Fibroblast of the aortic adventitia (primary cell): ENCODE measurements at regions not wholly inside any gene's neighbourhood (a gene's known extent, or its start where the extent isn't known, plus 50 kb on each side); places are given as distances from the start of the nearest gene placed in this dataset.
"Not testable (repeated sequence)": the region's sequence is repeated elsewhere in the genome, so short reads cannot be mapped to it uniquely, and the experiment has no call there.

Source experiments
- DNase-seq: peaks from one replicate; pipeline ENCODE4 v3.0.0-alpha.2; 2010; ENCODE audit warnings: low read depth
- H3K4me3 ChIP-seq: 2 replicates; pipeline ENCODE4 v1.5.1; 2011; ENCODE audit warnings: low read depth, mild to moderate bottlenecking, control low read depth, low read length, moderate library complexity
- TF ChIP-seq, protein P1 (sequence below): IDR thresholded peaks from 2 replicates; pipeline ENCODE4 v1.5.1; 2011; ENCODE audit warnings: mild to moderate bottlenecking, low read length, control low read depth, inconsistent platforms; ENCODE audit not compliant: insufficient read depth

- TF ChIP-seq, protein P1, sequence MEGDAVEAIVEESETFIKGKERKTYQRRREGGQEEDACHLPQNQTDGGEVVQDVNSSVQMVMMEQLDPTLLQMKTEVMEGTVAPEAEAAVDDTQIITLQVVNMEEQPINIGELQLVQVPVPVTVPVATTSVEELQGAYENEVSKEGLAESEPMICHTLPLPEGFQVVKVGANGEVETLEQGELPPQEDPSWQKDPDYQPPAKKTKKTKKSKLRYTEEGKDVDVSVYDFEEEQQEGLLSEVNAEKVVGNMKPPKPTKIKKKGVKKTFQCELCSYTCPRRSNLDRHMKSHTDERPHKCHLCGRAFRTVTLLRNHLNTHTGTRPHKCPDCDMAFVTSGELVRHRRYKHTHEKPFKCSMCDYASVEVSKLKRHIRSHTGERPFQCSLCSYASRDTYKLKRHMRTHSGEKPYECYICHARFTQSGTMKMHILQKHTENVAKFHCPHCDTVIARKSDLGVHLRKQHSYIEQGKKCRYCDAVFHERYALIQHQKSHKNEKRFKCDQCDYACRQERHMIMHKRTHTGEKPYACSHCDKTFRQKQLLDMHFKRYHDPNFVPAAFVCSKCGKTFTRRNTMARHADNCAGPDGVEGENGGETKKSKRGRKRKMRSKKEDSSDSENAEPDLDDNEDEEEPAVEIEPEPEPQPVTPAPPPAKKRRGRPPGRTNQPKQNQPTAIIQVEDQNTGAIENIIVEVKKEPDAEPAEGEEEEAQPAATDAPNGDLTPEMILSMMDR = no peak
- no peak overlapping the region for H3K4me3 ChIP-seq
- DNase-seq = no peak
Measured at GRCh38 chr10:109665321-109665720, 258.0 kb downstream of the XPNPEP1 start.

DNA sequence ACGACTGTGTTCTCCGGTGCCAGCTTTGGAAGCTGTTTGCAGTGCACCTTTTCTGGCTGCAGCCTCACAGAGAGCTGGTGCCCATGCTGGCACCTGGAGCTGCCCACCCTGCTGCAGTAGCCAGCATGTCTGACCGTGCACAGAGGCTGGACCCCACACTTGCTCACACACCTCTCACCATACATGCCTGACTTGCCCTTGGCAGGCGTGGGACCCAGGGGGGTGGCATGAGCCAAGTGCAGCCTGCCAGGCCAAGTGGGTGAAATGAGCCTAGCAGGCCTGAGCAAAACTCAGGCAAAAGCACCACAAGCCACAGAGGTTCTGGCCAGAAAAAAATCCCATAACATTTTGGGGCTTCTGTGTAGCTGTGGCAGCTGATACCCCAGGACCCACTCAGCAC lies 258.8 kb downstream of the XPNPEP1 start:
- no peak for DNase-seq
- H3K4me3 ChIP-seq = no peak overlapping the region
- TF ChIP-seq, protein P1 = no peak

DNA sequence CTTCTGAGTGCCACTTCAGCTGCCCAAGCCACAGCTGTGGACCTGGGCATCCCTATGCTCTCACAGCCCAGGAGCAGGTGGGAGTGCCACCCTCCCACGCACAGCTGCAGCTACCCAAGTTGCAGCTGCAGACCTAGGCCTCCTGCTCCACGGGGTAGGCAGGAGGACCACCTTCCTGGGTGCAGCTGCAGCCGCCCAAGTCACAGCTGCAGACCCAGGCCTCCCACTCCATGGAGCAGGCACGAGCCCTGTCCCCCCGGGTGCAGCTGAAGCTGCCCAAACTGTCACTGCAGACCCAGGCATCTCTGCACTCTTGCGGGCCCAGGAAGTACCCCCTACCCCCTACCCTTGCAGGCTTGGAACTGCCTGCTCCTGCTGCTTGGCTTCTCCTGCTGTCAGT lies 260.2 kb downstream of the XPNPEP1 start:
- H3K4me3 ChIP-seq = no peak overlapping the region
- TF ChIP-seq, protein P1 = no peak
- no peak for DNase-seq

DNA sequence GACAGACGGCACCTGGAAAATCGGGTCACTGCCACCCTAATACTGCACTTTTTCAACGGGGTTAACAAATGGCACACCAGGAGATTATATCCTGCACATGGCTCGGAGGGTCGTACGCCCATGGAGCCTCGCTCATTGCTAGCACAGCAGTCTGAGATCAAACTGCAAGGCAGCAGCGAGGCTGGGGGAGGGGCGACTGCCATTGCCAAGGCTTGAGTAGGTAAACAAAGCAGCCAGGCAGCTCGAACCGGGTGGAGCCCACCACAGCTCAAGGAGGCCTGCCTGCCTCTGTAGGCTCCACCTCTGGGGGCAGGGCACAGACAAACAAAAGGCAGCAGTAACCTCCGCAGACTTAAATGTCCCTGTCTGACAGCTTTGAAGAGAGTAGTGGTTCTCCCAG lies 270.7 kb downstream of the XPNPEP1 start:
- not testable (repeated sequence) for DNase-seq, H3K4me3 ChIP-seq

DNA sequence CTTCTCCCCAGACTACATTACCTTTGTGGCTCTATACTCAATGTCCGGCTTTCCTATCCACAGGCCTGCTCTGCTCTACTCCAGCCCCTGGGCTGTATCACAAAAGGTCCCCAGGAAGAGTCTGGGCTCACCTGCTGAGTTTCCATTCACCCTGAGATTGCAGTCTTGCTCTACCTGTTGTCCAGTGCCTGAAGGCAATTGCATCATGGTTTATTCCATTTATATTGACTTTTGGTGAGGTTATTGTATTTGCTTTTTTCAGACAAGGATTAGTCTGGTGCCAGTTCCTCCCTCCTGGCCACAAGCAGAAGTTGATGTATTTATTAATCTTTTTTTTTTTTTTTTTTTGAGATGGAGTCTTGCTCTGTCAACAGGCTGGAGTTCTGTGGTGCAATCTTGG lies 273.1 kb downstream of the XPNPEP1 start:
- H3K4me3 ChIP-seq = no peak overlapping the region
- DNase-seq = no peak
- TF ChIP-seq, protein P1 = no peak

DNA sequence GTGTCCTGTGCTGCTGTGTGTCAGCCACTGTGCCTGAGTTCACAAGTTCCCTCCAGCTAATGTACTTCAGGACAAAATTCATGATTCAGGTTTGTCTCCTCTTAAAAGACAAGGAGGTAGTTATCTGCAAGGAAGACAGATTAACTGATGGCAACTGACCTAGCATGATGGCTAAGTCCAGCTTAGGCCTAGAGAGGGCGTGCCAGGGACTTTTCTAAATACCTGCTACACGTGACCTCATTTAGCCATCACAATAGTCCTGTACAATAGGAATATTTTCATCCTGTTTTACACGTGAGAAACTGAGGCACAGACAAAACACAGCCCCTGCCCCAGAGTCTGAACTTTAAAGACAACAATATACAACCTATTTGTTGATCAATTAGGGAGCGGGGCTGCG lies 275.7 kb downstream of the XPNPEP1 start:
- no peak overlapping the region for H3K4me3 ChIP-seq
- no peak for DNase-seq
- TF ChIP-seq, protein P1 = no peak

GRCh38 chr10:109633846-109634245 lies 289.5 kb downstream of the XPNPEP1 start:
- H3K4me3 ChIP-seq = no peak overlapping the region
- no peak for DNase-seq
- TF ChIP-seq, protein P1 = no peak

DNA sequence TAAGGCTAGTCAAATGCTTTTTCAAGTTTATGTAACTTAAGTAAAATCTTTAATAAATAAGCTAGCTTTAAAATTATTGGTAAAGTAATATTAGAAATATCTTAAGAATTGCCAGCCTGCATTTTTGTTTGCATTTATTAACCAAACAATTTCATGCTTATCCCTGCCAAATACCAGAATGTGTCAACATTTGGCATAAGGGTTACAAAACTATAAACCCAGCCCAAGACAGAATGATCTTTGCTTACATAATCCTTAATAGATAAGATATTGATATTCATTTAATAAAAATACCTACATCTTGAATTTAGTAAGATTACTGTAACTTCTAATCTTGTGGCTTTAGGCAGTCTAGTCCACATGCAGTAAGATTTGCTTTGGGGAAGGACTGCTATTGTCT lies 290.3 kb downstream of the XPNPEP1 start:
- not testable (repeated sequence) for DNase-seq, H3K4me3 ChIP-seq
